Activated B cell treated with CpG ODN at 0.5 μM for 24 hours (primary cell): ENCODE measurements at regions not wholly inside any gene's neighbourhood (a gene's known extent, or its start where the extent isn't known, plus 50 kb on each side); places are given as distances from the start of the nearest gene placed in this dataset.

Experiments
- ATAC-seq: fragments of 200-7000 bp; cut with Tn5 transposase; one replicate; pipeline ENCODE4 v1.10.0; 2021; ENCODE audit warnings: low read depth, mild to moderate bottlenecking, moderate library complexity
- CTCF ChIA-PET: fragments of 350-600 bp; sonication (Branson Sonifier 250); formaldehyde crosslinking; loops from one replicate; lab custom pipeline; 2021; ENCODE audit warnings: antibody characterized with exemption; lab: Charles Lee
- POLR2A ChIA-PET: fragments of 350-600 bp; sonication (Branson Sonifier 250); formaldehyde crosslinking; loops from one replicate; lab custom pipeline; 2021; ENCODE audit warnings: antibody characterized with exemption; lab: Charles Lee
- DNase-seq: peaks from one replicate; pipeline ENCODE4 v3.0.0; 2022
- H3K27ac Mint-ChIP-seq: one replicate; pipeline ENCODE4 v1.8.0; 2020; ENCODE audit warnings: mixed read lengths
- H3K27me3 Mint-ChIP-seq: one replicate; pipeline ENCODE4 v1.8.0; 2021; ENCODE audit warnings: mixed read lengths
- H3K36me3 Mint-ChIP-seq: one replicate; pipeline ENCODE4 v1.8.0; 2021; ENCODE audit warnings: low read depth, mixed read lengths
- H3K4me1 Mint-ChIP-seq: one replicate; pipeline ENCODE4 v1.8.0; 2021; ENCODE audit warnings: mixed read lengths
- H3K4me3 Mint-ChIP-seq: one replicate; pipeline ENCODE4 v1.8.0; 2020; ENCODE audit warnings: mild to moderate bottlenecking, mixed read lengths
- H3K9me3 Mint-ChIP-seq: one replicate; pipeline ENCODE4 v1.8.0; 2020; ENCODE audit warnings: mixed read lengths
- CTCF ChIP-seq: fragments of 200-600 bp; IDR thresholded peaks from one replicate; pipeline ENCODE4 v1.8.0; 2022; ENCODE audit warnings: antibody characterized with exemption, mild to moderate bottlenecking
- intact Hi-C: fragments of 100-400 bp; cut with micrococcal nuclease; formaldehyde crosslinking; loops from one replicate; pipeline ENCODE4 v1.15.1; 2024

- intact Hi-C loops: no loop called here
- CTCF ChIA-PET: no interaction called here
- Mint-ChIP-seq H3K4me1 (no peaks in the 10 kb centered on the region), H3K36me3 (no peaks in the 10 kb centered on the region), H3K4me3 (no peak overlapping the region), H3K9me3 (no peaks in the 10 kb centered on the region), H3K27ac (no peak overlapping the region), H3K27me3 (peaks cover 11% of the 10 kb centered on the region)
- DNase-seq (no peak), ATAC-seq (no peak)
- POLR2A ChIA-PET: no interaction called here
- no peak for TF ChIP-seq CTCF
These were observed 554.9 kb downstream of the HTR7 start for GRCh38 chr10:90302758-90303481.

GRCh38 chr10:90304533-90304932 lies 553.3 kb downstream of the HTR7 start:
- intact Hi-C loops: no loop called here
- no peak for ATAC-seq
- no peak for DNase-seq
- CTCF ChIA-PET: no interaction called here
- Mint-ChIP-seq H3K27ac (no peak overlapping the region), H3K4me3 (no peak overlapping the region), H3K4me1 (no peaks in the 10 kb centered on the region), H3K27me3 (peaks cover 11% of the 10 kb centered on the region), H3K36me3 (no peaks in the 10 kb centered on the region), H3K9me3 (peaks cover 5% of the 10 kb centered on the region)
- TF ChIP-seq CTCF: no peak
- POLR2A ChIA-PET: no interaction called here

GRCh38 chr10:90306187-90306586 lies 551.7 kb downstream of the HTR7 start:
- H3K27ac Mint-ChIP-seq: no peak overlapping the region
- H3K4me3 Mint-ChIP-seq: no peak overlapping the region
- H3K9me3 Mint-ChIP-seq: peaks cover 6% of the 10 kb centered on the region
- H3K36me3 Mint-ChIP-seq: no peaks in the 10 kb centered on the region
- no peak for ATAC-seq
- peaks cover 11% of the 10 kb centered on the region for H3K27me3 Mint-ChIP-seq
- POLR2A ChIA-PET: no interaction called here
- CTCF ChIA-PET: no interaction called here
- TF ChIP-seq CTCF: no peak
- DNase-seq: no peak
- intact Hi-C loops: no loop called here
- no peaks in the 10 kb centered on the region for H3K4me1 Mint-ChIP-seq

- ChIA-PET POLR2A (no interaction called here), CTCF (no interaction called here)
- Mint-ChIP-seq H3K27me3 (peaks cover 6% of the 10 kb centered on the region), H3K36me3 (no peaks in the 10 kb centered on the region), H3K27ac (no peak overlapping the region), H3K4me3 (no peak overlapping the region), H3K4me1 (no peaks in the 10 kb centered on the region), H3K9me3 (peaks cover 6% of the 10 kb centered on the region)
- intact Hi-C loops: no loop called here
- ATAC-seq (no peak), DNase-seq (no peak)
- no peak for TF ChIP-seq CTCF
These were observed 549.6 kb downstream of the HTR7 start for GRCh38 chr10:90308223-90308622.

GRCh38 chr10:90313576-90314325 lies 544.1 kb downstream of the HTR7 start:
- Mint-ChIP-seq H3K27ac (no peak overlapping the region), H3K27me3 (peaks cover 1% of the 10 kb centered on the region), H3K9me3 (peaks cover 5% of the 10 kb centered on the region), H3K4me3 (no peak overlapping the region), H3K4me1 (no peaks in the 10 kb centered on the region), H3K36me3 (no peaks in the 10 kb centered on the region)
- CTCF ChIA-PET: no interaction called here
- DNase-seq (no peak), ATAC-seq (no peak)
- TF ChIP-seq CTCF: no peak
- POLR2A ChIA-PET: no interaction called here
- intact Hi-C loops: no loop called here
